ENCODE measurements at regions not wholly inside any gene's neighbourhood (a gene's known extent, or its start where the extent isn't known, plus 50 kb on each side); places are given as distances from the start of the nearest gene placed in this dataset.
"Not testable (repeated sequence)": the region's sequence is repeated elsewhere in the genome, so short reads cannot be mapped to it uniquely, and the experiment has no call there.

DNA sequence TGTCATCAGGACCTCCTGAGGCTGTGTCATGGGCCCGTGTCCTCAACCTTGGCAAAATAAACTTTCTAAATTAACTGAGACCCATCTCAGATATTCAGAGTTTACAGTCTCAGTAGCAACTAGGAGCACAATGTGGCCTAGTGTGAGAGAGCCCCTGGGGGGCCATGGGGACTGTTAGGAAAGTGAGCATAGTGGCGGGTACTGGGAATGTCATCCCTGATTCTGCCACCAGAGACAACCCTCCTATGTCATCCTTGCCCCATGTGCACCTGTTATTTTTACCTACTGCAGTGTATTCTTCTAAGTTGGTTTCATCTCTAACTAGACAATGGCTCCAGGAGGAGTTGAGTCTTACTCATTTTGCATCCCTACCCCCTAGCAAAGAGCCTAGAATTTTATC is 78.6 kb downstream of the CCDC71L start:
- H3K4me3 ChIP-seq (IDR thresholded peaks at IDR 0.05; ENCODE audit: insufficient read depth, low read depth, low read length) = no peak overlapping the region
- H4K20me1 ChIP-seq (ENCODE audit: insufficient read depth) = no peaks in the 10 kb centered on the region
- no peak overlapping the region for H3K27ac ChIP-seq
- no peaks in the 10 kb centered on the region for H3K79me2 ChIP-seq (ENCODE audit: insufficient read depth, low read depth)
- no peaks in the 10 kb centered on the region for H3K27me3 ChIP-seq (ENCODE audit: insufficient read depth, low read depth)
- no peaks in the 10 kb centered on the region for H3K4me1 ChIP-seq (ENCODE audit: low read depth, poor library complexity, severe bottlenecking)
- H3K4me2 ChIP-seq = no peak overlapping the region
- TF ChIP-seq, protein P1, sequence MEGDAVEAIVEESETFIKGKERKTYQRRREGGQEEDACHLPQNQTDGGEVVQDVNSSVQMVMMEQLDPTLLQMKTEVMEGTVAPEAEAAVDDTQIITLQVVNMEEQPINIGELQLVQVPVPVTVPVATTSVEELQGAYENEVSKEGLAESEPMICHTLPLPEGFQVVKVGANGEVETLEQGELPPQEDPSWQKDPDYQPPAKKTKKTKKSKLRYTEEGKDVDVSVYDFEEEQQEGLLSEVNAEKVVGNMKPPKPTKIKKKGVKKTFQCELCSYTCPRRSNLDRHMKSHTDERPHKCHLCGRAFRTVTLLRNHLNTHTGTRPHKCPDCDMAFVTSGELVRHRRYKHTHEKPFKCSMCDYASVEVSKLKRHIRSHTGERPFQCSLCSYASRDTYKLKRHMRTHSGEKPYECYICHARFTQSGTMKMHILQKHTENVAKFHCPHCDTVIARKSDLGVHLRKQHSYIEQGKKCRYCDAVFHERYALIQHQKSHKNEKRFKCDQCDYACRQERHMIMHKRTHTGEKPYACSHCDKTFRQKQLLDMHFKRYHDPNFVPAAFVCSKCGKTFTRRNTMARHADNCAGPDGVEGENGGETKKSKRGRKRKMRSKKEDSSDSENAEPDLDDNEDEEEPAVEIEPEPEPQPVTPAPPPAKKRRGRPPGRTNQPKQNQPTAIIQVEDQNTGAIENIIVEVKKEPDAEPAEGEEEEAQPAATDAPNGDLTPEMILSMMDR (conservative IDR thresholded peaks at IDR 0.05; ENCODE audit: low read depth, low read length) = no peak
- H3K9ac ChIP-seq = no peak overlapping the region
- H2AFZ ChIP-seq (ENCODE audit: low read depth) = no peak overlapping the region
- no peaks in the 10 kb centered on the region for H3K36me3 ChIP-seq (ENCODE audit: insufficient read depth)

DNA sequence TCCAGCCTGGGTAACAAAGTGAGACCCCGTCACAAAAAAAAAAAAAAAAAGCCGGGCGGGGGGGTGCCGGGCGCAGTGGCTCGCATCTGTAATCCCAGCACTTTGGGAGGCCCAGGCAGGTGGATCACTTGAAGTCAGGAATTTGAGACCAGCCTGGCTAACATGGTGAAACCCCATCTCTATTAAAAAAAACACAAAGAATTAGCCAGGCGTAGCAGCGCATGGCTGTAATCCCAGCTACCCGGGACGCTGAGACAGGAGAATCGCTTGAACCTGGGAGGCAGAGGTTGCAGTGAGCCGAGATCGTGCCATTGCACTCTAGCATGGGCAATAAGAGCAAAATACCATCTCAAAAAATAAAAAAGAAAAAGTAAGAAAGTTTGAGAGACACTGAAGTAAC is 81.9 kb downstream of the CCDC71L start:
- H3K4me2 ChIP-seq; H3K9ac ChIP-seq; H3K4me1 ChIP-seq (ENCODE audit: low read depth, poor library complexity, severe bottlenecking); H3K27me3 ChIP-seq (ENCODE audit: insufficient read depth, low read depth); H3K27ac ChIP-seq; H3K4me3 ChIP-seq (IDR thresholded peaks at IDR 0.05; ENCODE audit: insufficient read depth, low read depth, low read length); H3K36me3 ChIP-seq (ENCODE audit: insufficient read depth); H4K20me1 ChIP-seq (ENCODE audit: insufficient read depth); H3K79me2 ChIP-seq (ENCODE audit: insufficient read depth, low read depth); H2AFZ ChIP-seq (ENCODE audit: low read depth): not testable (repeated sequence)

DNA sequence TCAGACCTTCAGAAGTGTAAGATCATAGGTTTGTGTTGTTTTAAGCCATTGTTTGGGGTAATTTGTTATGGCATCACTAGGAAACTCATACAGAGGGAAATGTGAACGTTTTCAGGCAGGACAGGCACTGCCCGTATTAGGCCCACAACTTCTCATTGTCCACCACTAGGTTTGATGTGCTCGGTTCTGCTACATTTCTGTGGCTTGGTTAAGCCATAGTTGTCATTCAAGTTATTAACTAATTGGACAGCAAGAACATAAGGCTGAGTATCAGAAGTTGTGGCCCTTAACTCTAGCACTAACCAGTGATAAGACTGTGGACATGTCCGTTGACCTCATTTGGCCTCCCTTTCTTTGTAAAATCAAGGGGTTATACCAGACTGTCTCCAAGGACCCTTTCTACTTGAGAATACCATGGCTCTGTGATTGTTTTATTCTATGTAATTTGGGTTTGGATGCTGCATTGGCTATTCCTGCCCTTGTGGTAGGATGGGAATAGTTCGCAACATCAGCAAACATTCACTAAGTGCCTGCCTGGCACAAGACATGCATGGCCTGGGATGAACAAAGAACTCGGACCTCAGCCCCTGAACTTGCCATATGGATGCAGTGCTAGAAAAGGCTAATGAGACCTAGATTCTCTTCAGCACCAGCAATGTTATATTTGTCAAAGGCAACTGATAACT is 85.7 kb downstream of the CCDC71L start:
- Histone ChIP-seq H3K4me1 (ENCODE audit: low read depth, poor library complexity, severe bottlenecking) (no peaks in the 10 kb centered on the region), H2AFZ (ENCODE audit: low read depth) (no peak overlapping the region)

DNA sequence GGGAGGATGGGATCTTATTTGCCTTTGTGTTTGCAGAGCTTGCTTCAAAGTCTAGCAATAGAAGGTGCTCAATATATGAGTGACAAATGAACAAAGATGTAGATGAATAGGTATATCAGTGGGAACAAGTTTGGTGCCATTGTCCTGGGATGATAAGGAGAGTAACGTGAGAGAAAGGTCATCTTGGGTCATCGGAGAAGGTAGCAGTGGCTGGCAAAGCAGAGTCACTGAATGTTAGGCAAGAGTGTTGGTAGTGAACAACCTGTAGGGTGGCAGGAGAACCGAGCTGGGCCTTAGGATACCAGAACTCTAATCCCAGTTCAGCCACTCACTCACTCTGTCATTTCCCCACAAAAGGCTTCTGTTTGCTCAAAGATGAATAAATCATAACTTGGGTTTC is 87.2 kb downstream of the CCDC71L start:
- H2AFZ ChIP-seq (ENCODE audit: low read depth) = no peak overlapping the region
- TF ChIP-seq, protein P1 (conservative IDR thresholded peaks at IDR 0.05; ENCODE audit: low read depth, low read length) = no peak
- no peaks in the 10 kb centered on the region for H3K79me2 ChIP-seq (ENCODE audit: insufficient read depth, low read depth)
- H3K4me1 ChIP-seq (ENCODE audit: low read depth, poor library complexity, severe bottlenecking) = peaks cover 6% of the 10 kb centered on the region
- no peak overlapping the region for H3K27ac ChIP-seq
- H3K27me3 ChIP-seq (ENCODE audit: insufficient read depth, low read depth) = no peaks in the 10 kb centered on the region
- H3K4me2 ChIP-seq = no peak overlapping the region
- H3K4me3 ChIP-seq (IDR thresholded peaks at IDR 0.05; ENCODE audit: insufficient read depth, low read depth, low read length) = no peak overlapping the region
- H3K36me3 ChIP-seq (ENCODE audit: insufficient read depth) = no peaks in the 10 kb centered on the region
- H4K20me1 ChIP-seq (ENCODE audit: insufficient read depth) = no peaks in the 10 kb centered on the region
- no peak overlapping the region for H3K9ac ChIP-seq

More for the DNA sequence above, 85.7 kb downstream of the CCDC71L start:
- Histone ChIP-seq H3K4me3 (IDR thresholded peaks at IDR 0.05; ENCODE audit: insufficient read depth, low read depth, low read length) (no peak overlapping the region), H4K20me1 (ENCODE audit: insufficient read depth) (no peaks in the 10 kb centered on the region), H3K27me3 (ENCODE audit: insufficient read depth, low read depth) (no peaks in the 10 kb centered on the region), H3K79me2 (ENCODE audit: insufficient read depth, low read depth) (no peaks in the 10 kb centered on the region), H3K27ac (no peak overlapping the region), H3K36me3 (ENCODE audit: insufficient read depth) (no peaks in the 10 kb centered on the region), H3K4me2 (no peak overlapping the region), H3K9ac (no peak overlapping the region)
- TF ChIP-seq, protein P1 (conservative IDR thresholded peaks at IDR 0.05; ENCODE audit: low read depth, low read length) = no peak

DNA sequence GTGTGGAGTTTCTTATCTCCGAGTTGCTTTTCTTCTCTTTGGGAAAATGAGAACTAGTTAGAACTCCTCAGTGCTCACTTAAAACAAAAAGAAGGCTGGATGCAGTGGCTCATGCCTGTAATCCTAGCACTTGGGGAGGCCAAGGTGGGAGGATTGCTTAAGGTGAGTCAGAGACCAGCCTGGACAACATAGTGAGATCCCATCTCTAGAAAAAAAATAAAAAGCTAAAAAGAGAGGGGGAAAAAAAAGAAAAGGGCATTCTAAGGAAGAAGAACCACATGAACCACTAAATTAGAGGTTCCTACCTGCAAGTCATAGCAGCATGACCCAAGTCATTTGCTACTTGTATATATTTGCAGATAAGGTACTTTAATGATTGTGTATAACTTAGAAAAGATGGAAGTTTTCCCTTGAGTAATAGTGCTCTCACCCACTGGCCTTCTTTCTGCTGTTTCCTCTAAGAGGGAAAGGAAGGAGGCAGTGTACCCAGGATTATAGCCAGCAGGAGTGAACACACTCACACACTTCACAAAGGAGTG is 87.8 kb downstream of the CCDC71L start:
- Histone ChIP-seq H3K36me3 (ENCODE audit: insufficient read depth) (no peaks in the 10 kb centered on the region), H3K9ac (no peak overlapping the region), H3K79me2 (ENCODE audit: insufficient read depth, low read depth) (no peaks in the 10 kb centered on the region), H4K20me1 (ENCODE audit: insufficient read depth) (no peaks in the 10 kb centered on the region), H3K4me2 (no peak overlapping the region), H3K27ac (no peak overlapping the region), H3K4me3 (IDR thresholded peaks at IDR 0.05; ENCODE audit: insufficient read depth, low read depth, low read length) (no peak overlapping the region), H3K27me3 (ENCODE audit: insufficient read depth, low read depth) (no peaks in the 10 kb centered on the region), H2AFZ (ENCODE audit: low read depth) (no peak overlapping the region), H3K4me1 (ENCODE audit: low read depth, poor library complexity, severe bottlenecking) (peaks cover 11% of the 10 kb centered on the region)
- TF ChIP-seq, protein P1 (conservative IDR thresholded peaks at IDR 0.05; ENCODE audit: low read depth, low read length) = no peak
